ENCODE measurements at regions not wholly inside any gene's neighbourhood (a gene's known extent, or its start where the extent isn't known, plus 50 kb on each side); places are given as distances from the start of the nearest gene placed in this dataset.

DNA sequence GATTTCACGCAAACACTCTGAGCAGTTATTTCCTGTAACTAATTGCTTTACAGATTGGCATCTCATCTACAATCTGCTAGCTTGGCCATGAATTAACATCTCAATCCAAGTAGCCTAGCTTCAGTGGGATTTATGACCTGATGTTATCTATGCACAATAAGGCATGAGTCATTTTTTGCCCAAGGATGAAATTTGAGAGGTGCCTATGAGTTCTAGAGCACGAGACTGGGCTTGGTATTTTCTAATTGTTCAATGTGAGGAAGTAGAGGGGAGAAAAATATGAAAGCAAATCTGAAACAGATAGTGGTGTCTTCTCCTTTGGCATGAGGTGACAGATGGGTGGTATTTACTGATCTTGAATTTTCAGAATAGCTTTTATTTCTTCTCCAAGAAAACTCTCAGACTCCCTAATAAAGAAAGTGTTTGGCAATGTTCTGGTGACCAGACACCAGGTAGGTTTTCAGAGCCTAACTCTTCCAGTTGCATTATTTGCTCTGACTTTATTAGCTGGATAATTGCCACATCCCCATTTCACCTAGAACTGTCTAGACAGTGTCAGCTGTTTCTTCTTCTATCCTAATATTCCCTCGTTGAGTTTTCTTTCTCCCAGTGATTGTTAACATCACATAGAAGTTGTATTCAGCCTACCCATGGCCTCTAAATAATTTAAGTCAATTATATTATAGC, 301.0 kb upstream of the UMPS start:
- Histone ChIP-seq H2AFZ (ENCODE audit: low read length) (no peak overlapping the region), H4K20me1 (ENCODE audit: control insufficient read depth, extremely low read depth, insufficient read depth, low read length) (peaks cover 1% of the 10 kb centered on the region), H3K4me2 (ENCODE audit: extremely low read depth, insufficient read depth, low read length) (no peak overlapping the region), H3K9ac (ENCODE audit: insufficient read depth, low read length) (no peak overlapping the region), H3K9me3 (ENCODE audit: control insufficient read depth, insufficient read depth, low read depth, low read length) (no peaks in the 10 kb centered on the region), H3K27me3 (ENCODE audit: control insufficient read depth, insufficient read depth, low read length) (no peaks in the 10 kb centered on the region), H3K27ac (ENCODE audit: insufficient read depth, low read length) (no peak overlapping the region), H3K36me3 (ENCODE audit: control insufficient read depth, insufficient read depth, low read length) (no peaks in the 10 kb centered on the region), H3K79me2 (ENCODE audit: control insufficient read depth, insufficient read depth, low read length) (no peaks in the 10 kb centered on the region), H3K4me3 (replicated peaks in 1 of 4; ENCODE audit: control extremely low read depth in 1 of 4, insufficient read depth in 1 of 4, low read depth in 3 of 4, low read length in 4 of 4) (no peak overlapping the region), H3K4me1 (ENCODE audit: control insufficient read depth, extremely low read depth, insufficient read depth, low read length) (no peaks in the 10 kb centered on the region)
- no peak for TF ChIP-seq EZH2 (IDR thresholded peaks at IDR 0.05; ENCODE audit: low read length, missing control alignments)
- TF ChIP-seq, protein P1, sequence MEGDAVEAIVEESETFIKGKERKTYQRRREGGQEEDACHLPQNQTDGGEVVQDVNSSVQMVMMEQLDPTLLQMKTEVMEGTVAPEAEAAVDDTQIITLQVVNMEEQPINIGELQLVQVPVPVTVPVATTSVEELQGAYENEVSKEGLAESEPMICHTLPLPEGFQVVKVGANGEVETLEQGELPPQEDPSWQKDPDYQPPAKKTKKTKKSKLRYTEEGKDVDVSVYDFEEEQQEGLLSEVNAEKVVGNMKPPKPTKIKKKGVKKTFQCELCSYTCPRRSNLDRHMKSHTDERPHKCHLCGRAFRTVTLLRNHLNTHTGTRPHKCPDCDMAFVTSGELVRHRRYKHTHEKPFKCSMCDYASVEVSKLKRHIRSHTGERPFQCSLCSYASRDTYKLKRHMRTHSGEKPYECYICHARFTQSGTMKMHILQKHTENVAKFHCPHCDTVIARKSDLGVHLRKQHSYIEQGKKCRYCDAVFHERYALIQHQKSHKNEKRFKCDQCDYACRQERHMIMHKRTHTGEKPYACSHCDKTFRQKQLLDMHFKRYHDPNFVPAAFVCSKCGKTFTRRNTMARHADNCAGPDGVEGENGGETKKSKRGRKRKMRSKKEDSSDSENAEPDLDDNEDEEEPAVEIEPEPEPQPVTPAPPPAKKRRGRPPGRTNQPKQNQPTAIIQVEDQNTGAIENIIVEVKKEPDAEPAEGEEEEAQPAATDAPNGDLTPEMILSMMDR (conservative IDR thresholded peaks at IDR 0.05 in 1 of 2, IDR thresholded peaks at IDR 0.05 in 1 of 2; ENCODE audit: low read depth in 1 of 2, low read length in 2 of 2) = no peak
- peak; percentile 60 to 69 for DNase-seq (ENCODE audit: low read depth in 2 of 2)

DNA sequence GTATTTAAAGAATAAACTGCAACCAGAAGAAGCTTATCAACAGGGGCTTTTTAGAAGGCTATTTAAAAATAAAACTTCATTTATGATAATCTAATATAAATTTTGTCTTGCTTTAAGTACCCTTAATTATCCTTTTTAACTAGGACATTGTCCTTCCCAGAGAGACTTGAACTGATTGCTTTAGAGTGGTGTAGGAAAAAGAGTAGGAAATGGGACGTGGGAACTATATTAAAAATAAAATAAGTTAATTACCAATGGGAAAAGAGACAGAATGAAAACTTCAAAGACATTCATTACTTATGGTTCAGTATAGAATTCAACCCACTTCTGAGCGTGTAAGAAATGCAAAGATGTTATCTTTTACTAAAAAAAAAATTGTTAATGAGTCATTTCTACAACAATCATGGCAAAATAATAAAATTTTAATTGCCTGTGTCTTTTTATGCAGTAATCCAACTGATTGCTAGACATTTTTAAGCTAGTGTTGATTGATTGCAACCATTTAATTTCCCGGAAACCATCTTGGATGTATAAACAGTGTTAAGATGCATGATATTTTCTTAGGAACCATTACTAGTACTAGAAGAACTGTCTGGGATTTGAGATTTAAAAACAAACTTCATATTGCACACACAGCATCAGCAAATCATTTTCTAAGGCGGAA, 298.8 kb upstream of the UMPS start:
- Histone ChIP-seq H4K20me1 (ENCODE audit: control insufficient read depth, extremely low read depth, insufficient read depth, low read length) (peaks cover 1% of the 10 kb centered on the region), H3K27me3 (ENCODE audit: control insufficient read depth, insufficient read depth, low read length) (no peaks in the 10 kb centered on the region), H3K9me3 (ENCODE audit: control insufficient read depth, insufficient read depth, low read depth, low read length) (no peaks in the 10 kb centered on the region), H3K4me1 (ENCODE audit: control insufficient read depth, extremely low read depth, insufficient read depth, low read length) (no peaks in the 10 kb centered on the region), H3K79me2 (ENCODE audit: control insufficient read depth, insufficient read depth, low read length) (no peaks in the 10 kb centered on the region), H3K9ac (ENCODE audit: insufficient read depth, low read length) (no peak overlapping the region), H3K4me2 (ENCODE audit: extremely low read depth, insufficient read depth, low read length) (no peak overlapping the region), H3K27ac (ENCODE audit: insufficient read depth, low read length) (no peak overlapping the region), H2AFZ (ENCODE audit: low read length) (no peak overlapping the region), H3K36me3 (ENCODE audit: control insufficient read depth, insufficient read depth, low read length) (no peaks in the 10 kb centered on the region), H3K4me3 (replicated peaks in 1 of 4; ENCODE audit: control extremely low read depth in 1 of 4, insufficient read depth in 1 of 4, low read depth in 3 of 4, low read length in 4 of 4) (no peak overlapping the region)
- DNase-seq (ENCODE audit: low read depth in 2 of 2) = no peak
- TF ChIP-seq, protein P1 (conservative IDR thresholded peaks at IDR 0.05 in 1 of 2, IDR thresholded peaks at IDR 0.05 in 1 of 2; ENCODE audit: low read depth in 1 of 2, low read length in 2 of 2) = no peak
- no peak for TF ChIP-seq EZH2 (IDR thresholded peaks at IDR 0.05; ENCODE audit: low read length, missing control alignments)

DNA sequence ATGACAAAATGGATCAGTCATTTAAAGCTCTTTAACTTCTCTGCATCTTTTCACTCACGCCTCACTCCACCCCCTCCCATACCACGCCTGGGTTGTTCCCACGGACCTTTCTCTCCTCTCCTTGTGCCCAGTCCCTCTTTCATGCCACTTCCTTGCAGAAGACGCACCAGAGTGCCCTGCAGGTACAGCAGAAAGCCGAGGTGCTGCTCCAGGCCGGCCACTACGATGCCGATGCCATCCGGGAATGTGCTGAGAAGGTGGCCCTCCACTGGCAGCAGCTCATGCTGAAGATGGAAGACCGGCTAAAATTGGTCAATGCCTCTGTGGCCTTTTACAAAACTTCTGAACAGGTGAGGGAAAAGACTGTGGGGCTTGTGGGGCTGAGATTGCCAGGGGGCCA, 296.1 kb upstream of the UMPS start:
- Histone ChIP-seq H2AFZ (ENCODE audit: low read length) (no peak overlapping the region), H3K9ac (ENCODE audit: insufficient read depth, low read length) (no peak overlapping the region), H3K27me3 (ENCODE audit: control insufficient read depth, insufficient read depth, low read length) (no peaks in the 10 kb centered on the region), H4K20me1 (ENCODE audit: control insufficient read depth, extremely low read depth, insufficient read depth, low read length) (peaks cover 1% of the 10 kb centered on the region), H3K79me2 (ENCODE audit: control insufficient read depth, insufficient read depth, low read length) (no peaks in the 10 kb centered on the region), H3K4me3 (replicated peaks in 1 of 4; ENCODE audit: control extremely low read depth in 1 of 4, insufficient read depth in 1 of 4, low read depth in 3 of 4, low read length in 4 of 4) (no peak overlapping the region), H3K4me2 (ENCODE audit: extremely low read depth, insufficient read depth, low read length) (no peak overlapping the region), H3K9me3 (ENCODE audit: control insufficient read depth, insufficient read depth, low read depth, low read length) (no peaks in the 10 kb centered on the region), H3K27ac (ENCODE audit: insufficient read depth, low read length) (no peak overlapping the region), H3K36me3 (ENCODE audit: control insufficient read depth, insufficient read depth, low read length) (no peaks in the 10 kb centered on the region), H3K4me1 (ENCODE audit: control insufficient read depth, extremely low read depth, insufficient read depth, low read length) (no peaks in the 10 kb centered on the region)
- TF ChIP-seq EZH2 (IDR thresholded peaks at IDR 0.05; ENCODE audit: low read length, missing control alignments) = no peak
- TF ChIP-seq, protein P1 (conservative IDR thresholded peaks at IDR 0.05 in 1 of 2, IDR thresholded peaks at IDR 0.05 in 1 of 2; ENCODE audit: low read depth in 1 of 2, low read length in 2 of 2) = no peak
- no peak for DNase-seq (ENCODE audit: low read depth in 2 of 2)

Measured in fibroblast of lung (primary cell).